Epithelial cell of prostate (primary cell): ENCODE measurements at regions not wholly inside any gene's neighbourhood (a gene's known extent, or its start where the extent isn't known, plus 50 kb on each side); places are given as distances from the start of the nearest gene placed in this dataset.

Experiments used
- DNase-seq: peaks from one replicate; pipeline ENCODE4 v3.0.0-alpha.2; 2011; ENCODE audit warnings: low read depth, low spot score
- H3K27ac ChIP-seq: fragments of 450-650 bp; 2 replicates; pipeline ENCODE4 v1.5.1; 2017; ENCODE audit warnings: mild to moderate bottlenecking

DNA sequence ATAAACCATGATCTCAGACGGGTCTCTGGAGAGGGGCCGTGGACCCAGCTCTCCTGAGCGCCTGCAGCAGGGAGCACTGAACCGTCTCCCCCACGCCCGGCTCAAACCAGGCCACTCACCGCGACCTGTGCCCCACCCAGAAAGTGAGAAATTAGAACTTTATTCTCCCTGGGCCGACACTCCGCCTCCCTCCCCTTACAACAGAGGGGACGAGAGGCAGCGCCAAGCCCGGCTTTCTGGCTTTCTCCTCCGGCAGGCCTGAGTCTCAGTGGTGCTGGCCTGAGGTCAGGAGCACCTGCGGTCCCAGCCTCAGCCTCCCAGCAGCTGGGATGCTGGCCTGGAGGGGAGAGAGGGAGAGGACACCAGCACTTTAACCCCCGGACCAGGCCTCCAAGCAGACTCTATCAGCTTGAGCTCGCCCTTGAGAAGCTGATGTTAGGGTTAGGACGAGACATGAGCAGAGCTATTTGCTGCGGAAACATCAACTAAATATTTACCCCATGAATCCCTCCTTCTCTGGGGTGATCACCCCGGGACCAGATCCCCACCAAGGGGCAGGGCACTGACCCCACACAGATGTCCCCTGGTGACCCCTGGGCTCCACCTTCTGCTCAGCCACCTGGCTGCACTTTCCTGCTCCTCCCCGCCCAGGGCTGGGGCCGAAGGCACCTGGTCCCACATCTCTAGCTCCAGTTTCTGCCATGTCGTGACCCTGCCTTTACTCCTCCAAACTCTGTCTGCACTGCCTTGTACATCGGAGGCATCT, 856.3 kb upstream of the SALL3 start:
- DNase-seq = no peak
- H3K27ac ChIP-seq = no peak overlapping the region

DNA sequence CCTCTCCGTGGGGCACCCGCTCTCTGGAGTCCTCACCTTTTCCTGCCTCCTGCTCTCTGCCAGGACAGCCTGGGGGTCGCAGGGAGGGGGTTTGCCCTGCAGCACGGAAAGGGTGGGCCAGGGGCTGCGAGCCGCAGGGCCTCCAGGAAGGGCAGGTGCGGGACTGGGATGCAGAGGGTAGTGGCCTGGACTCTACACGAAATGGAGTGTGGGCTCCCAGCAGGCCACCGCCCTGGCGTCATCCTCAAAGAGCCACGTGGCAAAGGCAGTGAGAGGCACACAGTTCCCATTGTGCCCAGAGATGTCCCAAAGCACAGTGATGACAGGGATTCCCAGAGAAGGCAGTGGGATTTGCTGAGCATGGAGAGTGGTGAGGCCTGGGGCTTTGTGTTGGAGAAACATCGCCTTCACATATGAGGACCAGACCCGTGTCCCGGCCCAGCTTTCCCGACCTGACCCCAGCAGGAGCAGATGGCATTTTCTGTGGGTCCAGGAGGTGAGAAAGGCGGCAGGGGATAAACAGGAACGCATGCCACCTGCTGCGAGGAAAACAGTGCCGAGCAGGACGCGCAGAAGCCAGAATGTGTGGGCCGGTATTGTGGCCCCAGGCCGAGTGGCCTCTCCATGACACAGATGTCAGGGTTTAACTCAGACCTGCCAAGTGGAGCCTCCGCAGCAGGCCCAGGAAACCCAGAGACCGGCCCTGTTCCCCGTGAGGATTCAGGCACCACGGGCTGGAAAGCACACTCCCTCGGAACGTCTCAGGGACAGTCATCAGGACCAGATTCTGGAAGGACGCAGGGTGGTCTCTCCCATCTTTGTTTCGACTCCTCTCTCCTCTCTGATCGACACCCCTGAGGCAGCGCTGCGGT, 855.5 kb upstream of the SALL3 start:
- no peak overlapping the region for H3K27ac ChIP-seq
- DNase-seq = no peak

DNA sequence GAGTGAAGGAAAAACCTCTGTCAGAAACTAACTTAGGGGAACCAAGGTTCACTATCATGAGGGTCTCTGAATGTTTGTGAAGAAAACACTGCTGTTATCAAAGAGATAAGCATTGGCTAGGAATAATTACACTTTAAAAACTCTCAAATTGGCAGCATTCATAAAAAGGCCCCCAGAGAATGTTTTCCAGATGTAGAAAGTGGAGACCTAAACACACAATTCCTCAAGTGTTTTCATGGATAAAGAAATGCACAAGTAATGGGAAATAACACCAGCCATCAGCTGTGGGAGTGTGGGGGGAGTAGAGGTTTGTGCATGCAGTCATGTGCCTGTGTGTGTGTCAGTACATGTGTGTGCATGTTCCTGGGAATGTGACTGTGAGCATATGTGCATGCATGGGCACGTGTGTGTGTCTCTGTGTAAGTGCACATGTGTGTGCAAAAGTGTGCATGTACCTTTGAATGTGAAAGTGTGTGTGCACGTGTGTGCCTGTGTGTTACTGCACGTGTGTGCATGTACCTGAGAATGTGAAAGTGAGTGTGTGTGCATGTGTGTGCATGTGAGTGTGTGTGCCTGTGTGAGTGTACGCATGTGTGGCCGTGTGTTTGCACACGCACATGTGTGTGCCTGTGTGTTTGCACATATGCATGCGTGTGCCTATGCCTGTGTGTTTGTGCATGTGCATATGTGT, 854.3 kb upstream of the SALL3 start:
- DNase-seq = no peak
- no peak overlapping the region for H3K27ac ChIP-seq

DNA sequence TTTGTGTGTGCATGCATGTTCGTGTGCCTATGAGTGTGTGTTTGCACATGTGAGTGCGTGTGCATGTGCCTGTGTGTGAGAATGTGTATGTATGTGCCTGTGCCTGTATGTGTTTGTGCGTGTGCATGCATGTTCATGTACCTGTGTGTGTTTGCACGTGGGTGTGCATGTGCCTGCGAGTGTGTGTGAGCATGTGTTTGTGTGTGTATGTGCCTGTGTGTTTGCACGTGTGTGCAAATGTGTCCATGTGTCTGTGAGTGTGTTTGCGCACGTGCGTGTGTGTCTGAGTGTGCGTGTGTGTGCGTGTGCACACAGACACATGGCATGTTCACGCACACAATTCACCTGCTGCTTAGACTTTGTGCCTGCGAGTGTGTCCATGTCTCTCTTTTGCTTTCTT, 853.5 kb upstream of the SALL3 start:
- no peak overlapping the region for H3K27ac ChIP-seq
- no peak for DNase-seq

DNA sequence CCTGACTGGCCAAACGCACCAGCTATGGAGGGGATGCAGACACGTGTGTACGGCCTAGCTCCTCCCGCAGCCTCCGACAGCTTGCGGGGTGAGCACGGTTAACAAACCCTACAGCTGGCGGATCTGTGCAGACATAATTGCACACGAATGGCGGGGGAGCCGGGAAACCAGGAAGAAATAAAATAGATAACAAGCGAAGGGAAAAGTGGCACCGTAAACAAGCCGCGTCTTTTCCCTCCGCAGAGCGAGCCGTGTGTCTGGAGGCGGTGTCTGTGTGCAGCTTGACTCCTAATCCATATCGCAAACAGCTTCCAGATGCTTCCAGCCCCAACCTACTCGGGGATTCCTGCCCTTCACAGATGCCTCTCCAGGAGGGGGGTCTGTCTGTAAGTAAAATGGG, 853.1 kb upstream of the SALL3 start:
- DNase-seq = no peak
- H3K27ac ChIP-seq = no peak overlapping the region

DNA sequence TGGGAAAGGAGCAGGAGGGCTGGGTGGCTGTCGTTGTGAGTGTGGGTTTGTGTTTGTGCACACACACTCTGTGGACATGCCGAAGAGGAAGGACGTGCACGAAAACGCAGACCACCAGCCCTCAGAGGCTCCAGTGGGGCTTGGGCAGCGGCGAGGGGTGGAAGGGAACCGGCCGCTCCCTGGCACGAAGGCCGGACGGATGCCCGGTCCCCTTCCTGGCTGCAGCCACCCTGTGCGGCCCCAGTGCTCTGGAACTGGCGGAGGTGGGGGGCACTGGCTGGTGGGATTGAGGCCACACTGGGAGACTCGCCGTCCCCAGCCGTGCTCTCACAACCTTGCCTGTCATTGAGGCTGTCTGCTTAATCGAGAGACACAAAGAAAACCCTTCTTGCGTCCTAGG, 852.6 kb upstream of the SALL3 start:
- no peak for DNase-seq
- H3K27ac ChIP-seq = no peak overlapping the region

DNA sequence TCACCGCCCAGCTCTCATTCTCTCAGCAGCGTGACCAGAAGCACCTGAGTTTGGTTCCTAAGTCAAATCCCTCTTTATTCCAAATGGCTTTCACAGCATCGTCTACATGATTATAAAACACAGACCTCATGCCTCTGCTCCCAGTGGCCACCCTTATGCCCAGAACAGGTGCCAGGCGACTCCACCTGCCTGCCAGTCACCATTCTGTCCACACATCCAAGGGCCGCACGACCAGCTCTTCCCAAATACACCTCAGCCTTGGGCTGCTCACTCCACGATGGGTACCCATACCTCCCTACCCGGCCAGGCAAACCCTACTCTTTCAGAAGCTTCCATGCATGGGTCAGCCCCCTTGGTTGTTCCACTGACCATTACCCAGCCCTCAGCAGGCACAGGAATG, 851.6 kb upstream of the SALL3 start:
- DNase-seq = no peak
- H3K27ac ChIP-seq = no peak overlapping the region

DNA sequence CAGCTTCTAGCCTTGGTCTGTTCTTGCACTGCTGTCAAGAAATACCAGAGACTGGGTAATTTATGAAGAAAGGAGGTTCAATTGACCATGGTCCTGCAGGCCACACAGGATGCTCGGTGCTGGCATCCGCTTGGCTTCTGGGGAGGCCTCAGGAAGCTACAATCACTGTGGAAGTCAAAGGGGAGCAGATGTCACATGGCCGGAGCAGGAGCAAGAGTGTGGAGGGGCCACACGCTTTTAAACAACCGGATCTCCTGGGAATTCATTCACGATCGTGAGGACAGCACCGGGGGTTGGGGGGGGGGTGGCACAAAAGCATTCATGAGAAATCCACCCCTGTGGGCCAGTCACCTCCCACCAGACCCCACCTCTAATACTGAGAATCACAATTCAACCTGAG, 850.4 kb upstream of the SALL3 start:
- H3K27ac ChIP-seq = no peak overlapping the region
- DNase-seq = no peak

DNA sequence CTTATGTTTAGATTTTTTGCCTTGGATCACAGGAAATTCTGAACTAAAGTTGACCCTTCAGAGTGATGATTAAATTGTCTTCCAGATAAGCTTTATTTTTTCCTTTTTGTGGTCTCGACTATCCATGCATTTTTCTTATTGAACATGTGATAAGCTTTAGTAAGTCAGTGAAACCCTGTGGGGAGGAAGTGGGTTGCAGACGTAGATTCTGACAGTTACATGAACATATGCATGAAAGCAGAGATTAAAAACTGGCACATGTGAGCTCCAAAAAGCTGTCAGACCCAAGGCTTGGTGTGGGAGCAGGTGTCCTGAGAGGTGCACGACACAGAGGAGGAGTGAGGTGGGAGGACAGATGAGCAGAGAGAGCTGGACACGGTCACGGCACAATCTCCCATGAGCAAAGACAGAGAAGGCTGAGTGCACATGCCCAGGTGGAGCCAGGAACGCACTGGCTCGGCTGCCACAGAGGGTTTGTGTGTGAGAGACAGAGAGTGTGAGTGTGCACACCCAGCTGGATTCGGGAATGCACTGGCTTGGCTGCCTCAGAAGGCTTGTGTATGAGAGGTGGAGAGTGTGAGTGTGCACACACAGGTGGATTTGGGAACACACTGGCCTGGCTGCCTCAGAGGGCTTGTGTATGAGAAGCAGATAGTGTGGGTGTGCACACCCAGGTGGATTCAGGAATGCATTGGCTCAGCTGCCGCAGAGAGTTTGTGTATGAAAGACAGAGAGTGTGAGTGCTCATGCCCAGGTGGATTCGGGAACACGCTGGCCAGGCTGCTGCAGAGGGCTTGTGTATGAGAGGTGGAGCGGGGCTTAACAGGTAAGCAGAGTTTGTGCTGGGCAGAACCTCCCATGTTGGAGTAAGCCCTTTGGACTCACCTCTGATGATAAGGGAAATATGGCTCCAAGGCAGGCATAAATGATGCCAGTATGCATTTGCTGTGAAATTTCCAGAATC, 849.1 kb upstream of the SALL3 start:
- no peak overlapping the region for H3K27ac ChIP-seq
- no peak for DNase-seq

DNA sequence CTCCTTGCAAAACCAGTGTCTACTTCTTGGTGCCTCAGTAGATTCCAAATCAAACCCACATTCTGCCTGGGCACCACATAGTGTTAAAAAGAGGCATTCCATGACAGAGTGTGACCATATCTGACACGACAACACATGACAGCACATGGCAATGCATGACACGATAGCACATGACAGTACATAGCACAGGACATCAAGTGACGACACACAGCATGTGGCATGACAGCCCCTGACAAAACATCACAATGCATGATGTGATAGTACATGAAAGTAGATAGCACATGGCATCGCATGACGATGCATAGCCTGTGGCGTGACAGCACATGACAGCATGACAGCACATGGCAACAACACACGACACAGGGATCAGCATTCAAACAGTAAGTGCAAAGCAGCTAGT, 845.9 kb upstream of the SALL3 start:
- H3K27ac ChIP-seq = no peak overlapping the region
- no peak for DNase-seq

DNA sequence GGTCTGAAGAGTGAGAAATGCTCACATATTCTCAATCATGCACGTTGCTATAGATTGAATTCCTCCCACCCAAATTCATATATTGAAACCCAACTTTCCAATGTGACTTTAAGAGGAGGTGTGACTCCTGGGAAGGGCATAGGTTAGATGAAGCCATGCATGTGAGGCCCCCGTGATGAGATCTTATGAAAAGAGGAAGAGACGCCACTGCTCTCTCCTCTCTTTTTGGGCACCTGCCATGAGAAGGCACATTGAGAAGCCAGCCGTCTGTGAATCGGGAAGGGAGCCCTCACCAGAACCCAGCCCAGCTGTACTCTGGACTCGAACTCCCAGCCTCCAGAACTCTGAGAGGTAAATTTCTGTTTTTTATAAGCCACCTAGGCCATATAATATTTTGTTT, 842.6 kb upstream of the SALL3 start:
- no peak overlapping the region for H3K27ac ChIP-seq
- no peak for DNase-seq

DNA sequence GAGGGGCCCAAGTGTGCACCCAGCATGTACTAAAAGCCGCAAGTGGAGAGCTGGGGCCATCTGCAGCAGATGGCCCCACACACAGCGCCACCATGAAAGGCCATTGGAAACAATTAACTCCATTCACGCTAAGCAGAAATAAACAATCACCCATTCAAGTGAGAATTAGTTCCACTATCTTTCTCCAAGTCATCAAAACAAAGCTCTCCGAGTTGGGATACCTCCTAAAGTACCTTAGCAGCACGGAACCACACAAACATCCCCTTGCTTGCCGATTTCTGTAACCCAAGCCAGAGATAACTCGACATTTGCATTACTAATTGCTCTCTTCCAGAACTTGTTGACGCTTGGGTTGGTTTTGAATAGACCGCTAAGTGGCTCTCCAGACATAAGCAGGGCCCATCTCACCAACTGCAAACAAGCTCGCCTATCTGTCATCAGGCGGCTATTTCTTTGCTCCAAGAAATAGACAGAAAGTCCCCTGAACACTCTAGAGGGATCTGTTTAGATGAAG, 840.6 kb upstream of the SALL3 start:
- H3K27ac ChIP-seq = no peak overlapping the region
- DNase-seq = no peak

DNA sequence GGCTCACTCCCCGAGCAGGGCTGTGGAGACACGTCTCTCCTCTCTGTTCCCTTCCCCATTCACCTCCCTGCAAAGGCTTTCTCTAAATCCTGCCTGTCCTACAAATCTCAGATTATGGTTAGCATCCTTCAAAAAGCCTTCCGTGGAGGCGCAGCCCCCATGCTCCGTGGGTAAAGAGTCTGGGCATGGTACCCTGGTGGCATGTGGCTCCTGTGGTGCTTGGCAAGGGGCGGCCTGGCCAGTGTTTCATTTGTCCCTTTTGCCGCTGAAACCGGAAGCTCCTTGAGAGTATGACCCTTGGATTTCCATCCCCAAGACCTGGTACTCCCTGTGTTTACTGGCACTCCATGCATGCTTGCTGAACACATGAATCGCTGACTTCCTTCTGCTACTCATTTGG, 839.3 kb upstream of the SALL3 start:
- H3K27ac ChIP-seq = no peak overlapping the region
- DNase-seq = no peak

DNA sequence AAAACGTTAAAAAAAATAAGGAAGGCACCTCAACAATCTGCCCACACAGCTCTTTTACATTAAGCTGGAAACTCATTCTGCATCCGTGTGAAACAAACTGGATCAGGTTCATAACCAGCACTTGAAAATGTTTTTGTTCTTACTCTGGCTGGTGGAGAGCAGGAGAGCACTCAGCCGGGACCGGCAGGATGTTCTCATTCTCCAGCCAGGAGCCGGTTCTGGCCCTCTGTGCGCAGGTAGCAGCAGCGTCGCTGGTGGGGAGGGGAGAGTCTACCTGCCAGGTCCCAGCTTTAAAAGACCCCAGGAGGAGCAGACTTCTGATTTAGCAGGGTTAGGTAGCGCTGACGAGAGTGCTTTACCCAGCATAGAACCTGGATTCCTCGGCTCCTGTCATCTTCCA, 834.9 kb upstream of the SALL3 start:
- DNase-seq = no peak
- H3K27ac ChIP-seq = no peak overlapping the region

DNA sequence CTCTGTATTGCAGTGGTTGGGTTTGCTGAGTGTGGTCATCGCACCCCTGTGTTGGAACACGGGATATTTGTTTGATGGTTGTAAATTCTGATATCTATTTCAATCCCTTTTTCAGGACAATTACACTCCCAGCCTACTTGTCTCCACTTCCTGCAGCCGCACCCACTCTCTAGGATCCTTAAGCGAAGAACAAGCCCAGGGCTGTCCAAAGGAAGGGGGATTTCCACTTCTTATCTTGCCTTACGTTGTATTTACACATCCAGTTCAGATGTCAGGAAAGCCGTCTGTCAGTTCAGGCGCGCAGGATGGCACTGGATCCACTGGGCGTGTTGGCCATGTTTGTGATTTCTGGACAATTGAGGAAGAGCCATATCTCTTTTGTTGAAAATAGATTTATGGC, 834.5 kb upstream of the SALL3 start:
- H3K27ac ChIP-seq = no peak overlapping the region
- DNase-seq = no peak

DNA sequence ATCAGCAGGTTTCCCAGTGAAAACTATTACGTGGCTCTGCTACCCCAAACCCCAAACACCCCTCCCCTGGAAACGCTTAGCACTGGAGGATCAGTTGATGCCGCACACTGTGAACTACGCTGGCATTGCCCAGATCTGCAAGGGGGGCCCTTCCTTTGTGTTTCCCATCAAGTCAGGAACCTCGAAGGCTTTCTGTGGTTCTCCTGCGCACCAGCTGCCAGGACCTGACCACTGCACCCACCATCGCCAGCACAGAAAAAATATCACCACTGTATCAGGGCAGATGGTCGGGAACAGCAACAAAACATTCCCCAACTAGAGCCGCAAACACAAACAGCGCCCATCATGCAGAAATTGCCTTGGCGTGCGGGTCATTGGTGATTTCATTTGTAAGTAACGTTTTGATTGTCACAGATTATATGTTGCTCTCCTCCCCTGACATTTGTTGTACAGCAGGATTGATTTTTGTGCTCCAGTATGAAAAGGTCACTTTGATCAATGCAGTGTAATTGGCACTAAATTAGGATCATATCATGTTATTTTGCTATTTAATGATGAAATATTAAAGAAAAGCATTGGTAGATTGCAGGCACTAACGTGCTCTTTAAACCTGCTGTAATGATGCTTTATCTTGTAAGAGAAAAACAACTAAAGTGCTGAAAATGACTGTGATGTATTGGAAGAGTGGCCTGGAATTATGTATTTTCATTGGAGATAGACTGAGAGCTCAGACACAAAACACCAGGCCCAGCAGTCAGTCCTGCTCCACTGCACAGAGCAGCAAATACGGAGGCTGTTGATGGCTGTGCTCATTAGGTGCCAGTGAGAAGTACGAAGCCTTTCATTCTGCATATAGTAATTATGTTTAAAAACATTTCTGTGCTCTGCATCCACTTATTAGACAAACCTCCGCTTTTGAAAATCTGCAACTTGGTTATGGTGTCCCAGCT, 833.2 kb upstream of the SALL3 start:
- no peak for DNase-seq
- H3K27ac ChIP-seq = no peak overlapping the region

DNA sequence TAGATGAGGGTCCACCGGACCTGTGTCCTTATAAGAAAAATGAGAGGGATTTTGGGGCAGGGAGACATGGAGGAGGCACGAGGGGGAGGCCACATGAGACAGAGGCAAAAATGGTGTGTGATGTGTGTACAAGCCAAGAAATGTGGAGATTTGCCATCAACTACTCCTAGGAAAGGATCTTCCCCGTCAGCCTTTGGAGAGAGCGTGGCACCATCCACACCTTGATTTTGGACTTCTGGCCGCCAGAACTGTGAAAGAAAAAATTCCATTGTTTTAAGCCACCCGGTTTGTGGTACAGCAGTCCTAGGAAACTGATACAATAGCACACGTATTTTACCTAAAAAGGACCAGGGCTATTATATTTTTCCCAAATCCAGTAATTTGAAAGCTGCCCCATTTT, 829.0 kb upstream of the SALL3 start:
- DNase-seq = no peak
- H3K27ac ChIP-seq = no peak overlapping the region

DNA sequence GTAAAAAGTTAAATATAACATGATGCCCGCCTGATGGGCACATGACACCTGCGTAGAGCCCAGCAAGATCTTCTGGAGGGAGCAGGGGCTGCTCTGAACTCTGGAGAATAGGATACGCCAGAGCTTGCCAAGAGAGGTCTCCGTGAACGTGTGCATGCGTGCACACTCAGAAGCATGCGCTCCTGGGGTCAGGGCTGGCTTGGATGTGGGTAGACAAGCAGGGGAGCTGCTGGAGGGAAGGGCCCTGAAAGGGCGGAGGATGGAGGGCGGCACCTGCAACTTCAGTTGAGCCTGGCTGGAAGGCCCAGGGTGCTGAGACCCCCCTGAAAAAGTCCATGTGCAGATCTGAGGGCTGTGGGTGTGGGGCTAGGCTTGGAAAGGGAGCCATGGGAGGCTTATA, 828.4 kb upstream of the SALL3 start:
- no peak for DNase-seq
- H3K27ac ChIP-seq = no peak overlapping the region
